Mucosa of descending colon (tissue), 3 donors: ENCODE measurements at regions not wholly inside any gene's neighbourhood (a gene's known extent, or its start where the extent isn't known, plus 50 kb on each side); places are given as distances from the start of the nearest gene placed in this dataset.

ENCODE experiments used
- ATAC-seq: fragments of 200-7000 bp; cut with Tn5 transposase; one replicate; pipeline ENCODE4 v1.9.1; 2020; ENCODE audit warnings: mild to moderate bottlenecking, moderate library complexity
- DNase-seq, 3 donors: peaks; one replicate each; pipeline ENCODE4 v3.0.0-alpha.2; 2020
- H3K36me3 ChIP-seq: fragments of 200-600 bp; one replicate; pipeline ENCODE4 v1.8.0; 2021; ENCODE audit warnings: low read depth, mild to moderate bottlenecking
- H3K4me1 ChIP-seq: fragments of 200-600 bp; one replicate; pipeline ENCODE4 v1.8.0; 2021; ENCODE audit warnings: low read depth, mild to moderate bottlenecking
- H3K4me3 ChIP-seq: fragments of 200-600 bp; one replicate; pipeline ENCODE4 v1.8.0; 2021; ENCODE audit warnings: mild to moderate bottlenecking
- H3K9me3 ChIP-seq: fragments of 200-600 bp; one replicate; pipeline ENCODE4 v1.8.0; 2021; ENCODE audit warnings: mild to moderate bottlenecking
- CTCF ChIP-seq: fragments of 200-600 bp; IDR thresholded peaks from one replicate; pipeline ENCODE4 v1.8.0; 2022; ENCODE audit warnings: antibody characterized with exemption, mild to moderate bottlenecking
- intact Hi-C, 2 donors: fragments of 100-400 bp; cut with DNase I in 1 of 2; cut with micrococcal nuclease in 1 of 2; formaldehyde crosslinking; loops; one replicate each; pipeline versions ENCODE4 v1.11.0 to v1.11.1; 2022; cut with DNase I, micrococcal nuclease
- donor health status: DM: no; HTN: no; CAD: no; lungs with moderate emphysema.
- donor health status: DM: no; HTN: no; CAD: no.
- donor health status: DM: no; HTN: yes; CAD: no.

DNA sequence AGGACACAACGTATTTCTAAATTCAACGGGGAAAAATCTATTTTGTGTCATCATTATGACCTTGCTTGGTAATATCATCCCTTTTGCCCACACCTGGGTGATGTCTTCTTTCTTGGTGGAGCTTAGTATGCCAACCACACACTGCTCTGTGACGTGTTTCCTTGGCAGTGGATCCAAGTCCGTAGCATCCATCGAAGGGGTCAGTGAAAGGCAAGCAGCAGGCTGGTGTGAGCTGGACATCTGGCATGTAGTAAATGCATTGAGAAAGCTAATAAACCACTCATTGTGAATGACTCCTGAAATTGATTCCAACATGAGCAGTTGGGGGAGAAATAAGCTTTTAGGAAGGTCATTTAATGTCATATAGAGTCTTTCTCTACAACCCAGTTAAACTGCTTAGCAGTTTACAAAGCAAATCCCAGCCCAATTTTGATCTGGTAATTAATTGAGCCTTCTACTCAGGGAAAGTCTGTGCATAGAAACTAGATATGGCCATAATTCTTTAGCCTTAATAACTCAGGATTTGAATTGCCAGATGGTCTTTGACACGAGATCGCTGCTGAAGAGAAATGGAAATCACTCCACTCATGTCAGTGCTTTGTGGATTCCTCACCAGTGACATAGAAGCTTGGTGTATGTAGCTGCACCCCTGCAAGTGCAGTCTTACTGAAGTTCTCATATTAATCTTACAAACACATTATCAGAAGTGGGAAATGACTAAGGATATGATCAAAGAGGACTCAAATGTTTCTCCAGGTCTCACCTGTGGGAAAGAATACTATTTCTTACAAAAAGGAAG is 494.8 kb downstream of the CMPK2 start:
- Histone ChIP-seq H3K4me1 (peaks cover 9% of the 10 kb centered on the region), H3K36me3 (no peaks in the 10 kb centered on the region), H3K4me3 (no peak overlapping the region), H3K9me3 (no peaks in the 10 kb centered on the region)
- TF ChIP-seq CTCF = no peak
- no peak for ATAC-seq
- intact Hi-C loops = no loop called here
- DNase-seq = peak in 1 of 3 donors; percentile 17

- Histone ChIP-seq H3K4me3 (no peak overlapping the region), H3K9me3 (no peaks in the 10 kb centered on the region), H3K4me1 (peaks cover 9% of the 10 kb centered on the region), H3K36me3 (no peaks in the 10 kb centered on the region)
- peak in 1 of 3 donors; percentile 39 for DNase-seq
- peak; percentile 97 for ATAC-seq
- intact Hi-C loops = no loop called here
- TF ChIP-seq CTCF = no peak
Measured at GRCh38 chr2:6372317-6372901, 493.3 kb downstream of the CMPK2 start.

- TF ChIP-seq CTCF = no peak
- ATAC-seq (no peak), DNase-seq (no peak)
- Histone ChIP-seq H3K9me3 (no peaks in the 10 kb centered on the region), H3K36me3 (no peaks in the 10 kb centered on the region), H3K4me1 (no peaks in the 10 kb centered on the region), H3K4me3 (no peak overlapping the region)
- intact Hi-C loops = no loop called here
Measured at GRCh38 chr2:6381326-6381725, 484.4 kb downstream of the CMPK2 start.

DNA sequence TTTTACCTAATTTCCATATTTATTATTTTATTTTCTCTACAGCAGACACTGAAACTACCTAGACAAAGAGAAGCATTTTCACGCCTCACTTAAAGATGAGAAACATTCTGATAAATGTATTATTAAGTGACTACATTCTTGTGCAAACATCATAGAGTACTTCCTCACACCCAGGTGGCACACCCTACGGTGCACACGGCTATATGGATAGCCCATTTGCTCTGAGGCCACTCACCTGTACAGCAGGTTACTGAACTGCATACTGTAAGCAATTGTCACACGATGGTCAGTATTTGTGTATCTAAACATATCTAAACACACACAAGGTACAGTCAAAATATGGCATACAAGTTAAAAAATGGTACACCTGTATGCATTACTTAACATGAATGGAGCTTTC is 481.4 kb downstream of the CMPK2 start:
- TF ChIP-seq CTCF = no peak
- Histone ChIP-seq H3K36me3 (no peaks in the 10 kb centered on the region), H3K4me1 (no peaks in the 10 kb centered on the region), H3K9me3 (no peaks in the 10 kb centered on the region), H3K4me3 (no peak overlapping the region)
- ATAC-seq = peak; percentile 89
- DNase-seq = peak in 1 of 3 donors; percentile 48
- intact Hi-C loops = no loop called here

GRCh38 chr2:6392354-6392753 is 473.4 kb downstream of the CMPK2 start:
- H3K4me1 ChIP-seq = no peaks in the 10 kb centered on the region
- no peaks in the 10 kb centered on the region for H3K36me3 ChIP-seq
- ATAC-seq = no peak
- intact Hi-C loops = no loop called here
- TF ChIP-seq CTCF = no peak
- DNase-seq = no peak
- no peaks in the 10 kb centered on the region for H3K9me3 ChIP-seq
- H3K4me3 ChIP-seq = no peak overlapping the region
